IMR-90 (cell line): ENCODE measurements at regions not wholly inside any gene's neighbourhood (a gene's known extent, or its start where the extent isn't known, plus 50 kb on each side); places are given as distances from the start of the nearest gene placed in this dataset.

Experiments
- ATAC-seq: fragments of 200-7000 bp; cut with Tn5 transposase; 2 replicates; pipeline ENCODE4 v1.9.1; 2020; ENCODE audit warnings: low read depth, mild to moderate bottlenecking, moderate library complexity
- BruUV-seq: library from RNA; stranded (reverse); fragments of 400-500 nt; replicated peaks from 2 replicates; lab custom pipeline; 2021; lab: Mats Ljungman, UMichigan
- CTCF ChIA-PET: fragments of 300-600 bp; formaldehyde crosslinking; extraction: SDS; loops from one replicate; lab custom pipeline; 2021; ENCODE audit warnings: antibody characterized with exemption; lab: Yijun Ruan, JAX
- POLR2A ChIA-PET: fragments of 300-600 bp; sonication (Branson Sonifier 250); formaldehyde crosslinking; loops from one replicate; lab custom pipeline; 2022; ENCODE audit warnings: antibody characterized with exemption; ENCODE audit not compliant: unreplicated experiment; lab: Charles Lee
- DNase-seq: peaks from one replicate; pipeline ENCODE4 v3.0.0; 2013
- H2AFZ ChIP-seq: replicated peaks from 2 replicates; pipeline ENCODE3; 2013; ENCODE audit warnings: low read length, mild to moderate bottlenecking; ENCODE audit not compliant: poor library complexity
- H2AK5ac ChIP-seq: 2 replicates; pipeline ENCODE4 v1.6.1; 2013; ENCODE audit warnings: low read depth, low read length, inconsistent platforms
- H2AK9ac ChIP-seq: replicated peaks from 2 replicates; pipeline ENCODE3; 2013; ENCODE audit warnings: mild to moderate bottlenecking, low read depth, low read length, moderate library complexity; ENCODE audit not compliant: poor library complexity
- H2BK120ac ChIP-seq: 2 replicates; pipeline ENCODE4 v1.6.1; 2013; ENCODE audit warnings: low read depth, low read length, inconsistent platforms
- H2BK15ac ChIP-seq: 3 replicates; pipeline ENCODE4 v1.6.1; 2013; ENCODE audit warnings: low read depth, low read length, inconsistent platforms
- H2BK20ac ChIP-seq: 2 replicates; pipeline ENCODE4 v1.6.1; 2013; ENCODE audit warnings: low read depth, mild to moderate bottlenecking, inconsistent platforms, low read length, moderate library complexity
- H2BK5ac ChIP-seq: 2 replicates; pipeline ENCODE4 v1.6.1; 2013; ENCODE audit warnings: mild to moderate bottlenecking, low read depth, low read length, inconsistent platforms; ENCODE audit not compliant: poor library complexity, severe bottlenecking
- H3K14ac ChIP-seq: replicated peaks from 2 replicates; pipeline ENCODE4 v1.6.1; 2013; ENCODE audit warnings: low read depth, low read length, inconsistent platforms
- H3K18ac ChIP-seq: 2 replicates; pipeline ENCODE4 v1.6.1; 2013; ENCODE audit warnings: low read depth, low read length, control low read depth
- H3K23ac ChIP-seq: 2 replicates; pipeline ENCODE4 v1.6.1; 2013; ENCODE audit warnings: low read depth, low read length, inconsistent platforms
- H3K27ac ChIP-seq: 2 replicates; pipeline ENCODE4 v1.5.1; 2013; ENCODE audit warnings: mild to moderate bottlenecking, control low read depth, low read length; ENCODE audit not compliant: insufficient read depth
- H3K27me3 ChIP-seq: 2 replicates; pipeline ENCODE4 v1.6.1; 2013; ENCODE audit warnings: low read length; ENCODE audit not compliant: control insufficient read depth, insufficient read depth
- H3K36me3 ChIP-seq: 2 replicates; pipeline ENCODE4 v1.6.1; 2013; ENCODE audit warnings: low read length, mixed read lengths; ENCODE audit not compliant: control insufficient read depth, insufficient read depth
- H3K4ac ChIP-seq: 2 replicates; pipeline ENCODE4 v1.6.1; 2013; ENCODE audit warnings: low read depth, low read length, inconsistent platforms
- H3K4me1 ChIP-seq: 2 replicates; pipeline ENCODE4 v1.6.1; 2013; ENCODE audit warnings: low read length, mixed read lengths; ENCODE audit not compliant: control insufficient read depth, insufficient read depth
- H3K4me2 ChIP-seq: 2 replicates; pipeline ENCODE4 v1.6.1; 2013; ENCODE audit warnings: low read depth, mild to moderate bottlenecking, control low read depth, low read length, moderate library complexity
- H3K4me3 ChIP-seq: 2 replicates; pipeline ENCODE4 v1.5.1; 2013; ENCODE audit warnings: low read depth, mild to moderate bottlenecking, control low read depth, low read length, moderate library complexity; ENCODE audit not compliant: insufficient read depth
- H3K56ac ChIP-seq: 2 replicates; pipeline ENCODE4 v1.6.1; 2013; ENCODE audit warnings: low read length, inconsistent platforms; ENCODE audit not compliant: insufficient read depth; ENCODE audit errors: extremely low read depth
- H3K79me1 ChIP-seq, 2 experiments: 2 replicates each; pipeline ENCODE4 v1.6.1; 2013; ENCODE audit warnings: low read length in 2 of 2, inconsistent platforms in 1 of 2, low read depth in 1 of 2
- H3K9ac ChIP-seq: 2 replicates; pipeline ENCODE4 v1.6.1; 2013; ENCODE audit warnings: low read depth, low read length, control low read depth
- H3K9me1 ChIP-seq: 2 replicates; pipeline ENCODE4 v1.6.1; 2013; ENCODE audit warnings: low read length, inconsistent platforms; ENCODE audit not compliant: insufficient read depth
- H3K9me3 ChIP-seq: 2 replicates; pipeline ENCODE4 v1.6.1; 2013; ENCODE audit warnings: low read length; ENCODE audit not compliant: control insufficient read depth, insufficient read depth
- H4K20me1 ChIP-seq: 2 replicates; pipeline ENCODE4 v1.6.1; 2013; ENCODE audit warnings: low read length, inconsistent platforms; ENCODE audit not compliant: insufficient read depth
- H4K5ac ChIP-seq: 2 replicates; pipeline ENCODE4 v1.6.1; 2013; ENCODE audit warnings: mild to moderate bottlenecking, low read depth, low read length, control low read depth
- H4K8ac ChIP-seq, 2 experiments: 2 replicates each; pipeline ENCODE4 v1.6.1; 2013; ENCODE audit warnings: low read depth in 2 of 2, low read length in 2 of 2, control low read depth in 1 of 2, inconsistent platforms in 1 of 2
- H4K91ac ChIP-seq: 2 replicates; pipeline ENCODE4 v1.6.1; 2013; ENCODE audit warnings: low read depth, low read length, inconsistent platforms; ENCODE audit not compliant: insufficient read depth
- BHLHE40 ChIP-seq: fragments of 150-350 bp; IDR thresholded peaks from 2 replicates; pipeline ENCODE4 v1.6.1; 2016; ENCODE audit warnings: mild to moderate bottlenecking, low read depth, low read length
- CHD1 ChIP-seq: IDR thresholded peaks from 2 replicates; pipeline ENCODE4 v1.6.1; 2012; ENCODE audit warnings: low read depth, low read length, improper control_type of control experiment
- FOS ChIP-seq: fragments of 150-350 bp; IDR thresholded peaks from 2 replicates; pipeline ENCODE4 v1.6.1; 2016; ENCODE audit warnings: low read depth, low read length
- MXI1 ChIP-seq: IDR thresholded peaks from 2 replicates; pipeline ENCODE4 v1.6.1; 2012; ENCODE audit warnings: low read depth, mild to moderate bottlenecking, low read length, moderate library complexity, borderline replicate concordance
- POLR2A ChIP-seq: IDR thresholded peaks from 2 replicates; pipeline ENCODE4 v1.6.1; 2012; ENCODE audit warnings: mild to moderate bottlenecking, low read depth, low read length
- RCOR1 ChIP-seq: IDR thresholded peaks from 2 replicates; pipeline ENCODE4 v1.6.1; 2012; ENCODE audit warnings: mild to moderate bottlenecking, low read length, improper control_type of control experiment; ENCODE audit not compliant: insufficient replicate concordance
- SMC3 ChIP-seq: fragments of 150-350 bp; IDR thresholded peaks from 2 replicates; pipeline ENCODE4 v1.6.1; 2016; ENCODE audit warnings: low read depth, mild to moderate bottlenecking, antibody characterized with exemption, low read length, moderate library complexity
- dilution Hi-C: fragments of 300-500 bp; cut with HindIII; formaldehyde crosslinking; loops from one replicate; pipeline ENCODE4 v1.14.3; 2018; ENCODE audit warnings: low sequenced_read_pairs; ENCODE audit not compliant: unreplicated experiment
- in situ Hi-C: fragments of 300-500 bp; cut with MboI; formaldehyde crosslinking; loops from 3 replicates; pipeline ENCODE4 v1.14.3; 2019; ENCODE audit warnings: low sequenced_read_pairs, inconsistent platforms, mixed read lengths
- intact Hi-C: fragments of 100-400 bp; cut with micrococcal nuclease; formaldehyde crosslinking; loops from 2 replicates; pipeline ENCODE4 v1.10.0; 2022
- TF ChIP-seq, protein P1 (sequence below): conservative IDR thresholded peaks from 2 replicates; pipeline ENCODE4 v1.5.1; 2012; ENCODE audit warnings: mild to moderate bottlenecking, low read depth, low read length, improper control_type of control experiment
- TF ChIP-seq, protein P2 (sequence below): fragments of 150-350 bp; IDR thresholded peaks from 2 replicates; pipeline ENCODE4 v1.6.1; 2017; ENCODE audit warnings: mild to moderate bottlenecking, antibody characterized with exemption, low read length, low read depth

DNA sequence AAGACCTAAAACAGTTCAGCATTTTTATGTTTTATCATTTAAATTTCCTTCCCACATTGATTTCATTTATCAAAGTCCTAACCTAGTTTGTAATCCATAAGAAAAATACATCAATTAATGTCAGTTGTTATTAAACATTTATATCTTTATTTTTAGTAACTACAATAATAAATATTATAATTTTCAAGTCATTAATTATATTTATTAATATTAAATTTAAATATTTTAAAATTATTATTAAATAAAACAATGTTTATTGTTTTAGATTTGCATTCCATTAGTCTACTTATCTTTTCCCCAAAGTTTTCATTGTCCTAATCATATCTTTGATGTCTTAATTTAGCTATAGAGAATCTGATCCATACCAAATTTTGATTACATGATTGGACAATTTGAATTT, 368.9 kb downstream of the PLA2G4A start:
- Histone ChIP-seq H2AFZ (no peak overlapping the region), H3K9me3 (no peaks in the 10 kb centered on the region), H2BK15ac (no peak overlapping the region), H2BK20ac (no peak overlapping the region), H4K20me1 (no peaks in the 10 kb centered on the region), H3K56ac (no peak overlapping the region), H3K27ac (no peak overlapping the region), H3K23ac (no peak overlapping the region), H4K5ac (no peak overlapping the region), H3K9me1 (no peaks in the 10 kb centered on the region), H3K36me3 (no peaks in the 10 kb centered on the region), H4K8ac (no peak overlapping the region), H2AK9ac (no peak overlapping the region), H2BK5ac (no peak overlapping the region), H3K4ac (no peak overlapping the region), H3K79me1 (no peaks in the 10 kb centered on the region), H3K4me2 (no peak overlapping the region), H2BK120ac (no peak overlapping the region), H3K4me1 (no peaks in the 10 kb centered on the region), H3K14ac (no peak overlapping the region), H3K9ac (no peak overlapping the region), H3K18ac (no peak overlapping the region), H2AK5ac (no peak overlapping the region), H3K4me3 (no peak overlapping the region), H3K27me3 (no peaks in the 10 kb centered on the region), H4K91ac (no peak overlapping the region)
- ChIA-PET CTCF (no interaction called here), POLR2A (no interaction called here)
- DNase-seq (no peak), ATAC-seq (no peak)
- no TSS peak for BruUV-seq
- TF ChIP-seq BHLHE40 (no peak), FOS (no peak), RCOR1 (no peak), MXI1 (no peak), CHD1 (no peak), POLR2A (no peak), SMC3 (no peak)
- TF ChIP-seq, protein P1, sequence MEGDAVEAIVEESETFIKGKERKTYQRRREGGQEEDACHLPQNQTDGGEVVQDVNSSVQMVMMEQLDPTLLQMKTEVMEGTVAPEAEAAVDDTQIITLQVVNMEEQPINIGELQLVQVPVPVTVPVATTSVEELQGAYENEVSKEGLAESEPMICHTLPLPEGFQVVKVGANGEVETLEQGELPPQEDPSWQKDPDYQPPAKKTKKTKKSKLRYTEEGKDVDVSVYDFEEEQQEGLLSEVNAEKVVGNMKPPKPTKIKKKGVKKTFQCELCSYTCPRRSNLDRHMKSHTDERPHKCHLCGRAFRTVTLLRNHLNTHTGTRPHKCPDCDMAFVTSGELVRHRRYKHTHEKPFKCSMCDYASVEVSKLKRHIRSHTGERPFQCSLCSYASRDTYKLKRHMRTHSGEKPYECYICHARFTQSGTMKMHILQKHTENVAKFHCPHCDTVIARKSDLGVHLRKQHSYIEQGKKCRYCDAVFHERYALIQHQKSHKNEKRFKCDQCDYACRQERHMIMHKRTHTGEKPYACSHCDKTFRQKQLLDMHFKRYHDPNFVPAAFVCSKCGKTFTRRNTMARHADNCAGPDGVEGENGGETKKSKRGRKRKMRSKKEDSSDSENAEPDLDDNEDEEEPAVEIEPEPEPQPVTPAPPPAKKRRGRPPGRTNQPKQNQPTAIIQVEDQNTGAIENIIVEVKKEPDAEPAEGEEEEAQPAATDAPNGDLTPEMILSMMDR = no peak
- TF ChIP-seq, protein P2, sequence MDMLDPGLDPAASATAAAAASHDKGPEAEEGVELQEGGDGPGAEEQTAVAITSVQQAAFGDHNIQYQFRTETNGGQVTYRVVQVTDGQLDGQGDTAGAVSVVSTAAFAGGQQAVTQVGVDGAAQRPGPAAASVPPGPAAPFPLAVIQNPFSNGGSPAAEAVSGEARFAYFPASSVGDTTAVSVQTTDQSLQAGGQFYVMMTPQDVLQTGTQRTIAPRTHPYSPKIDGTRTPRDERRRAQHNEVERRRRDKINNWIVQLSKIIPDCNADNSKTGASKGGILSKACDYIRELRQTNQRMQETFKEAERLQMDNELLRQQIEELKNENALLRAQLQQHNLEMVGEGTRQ = no peak
- in situ Hi-C loops = no loop called here
- intact Hi-C loops = no loop called here
- dilution Hi-C loops = no loop called here
